ENCODE measurements at regions not wholly inside any gene's neighbourhood (a gene's known extent, or its start where the extent isn't known, plus 50 kb on each side); places are given as distances from the start of the nearest gene placed in this dataset.

DNA sequence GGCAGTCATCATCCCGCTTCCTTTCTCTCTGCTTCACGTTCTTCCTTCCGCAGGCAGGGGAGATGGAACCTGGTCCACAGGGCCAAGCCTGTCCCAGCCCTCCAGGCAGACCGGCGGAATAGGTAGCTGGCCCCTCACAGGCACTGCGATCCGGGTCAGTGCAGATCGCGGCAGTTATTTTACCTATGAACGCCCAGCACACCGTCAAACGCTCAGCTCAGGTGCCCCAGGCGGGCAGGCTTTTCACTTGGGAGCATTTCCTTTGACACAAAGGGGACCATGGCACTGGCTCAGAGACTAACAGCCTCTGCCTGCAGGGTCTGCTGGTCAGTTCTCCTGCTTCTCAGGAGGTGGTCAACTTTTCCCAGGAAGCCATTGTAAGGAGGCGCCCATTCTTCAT is 97.0 kb upstream of the ZNF98 start:
- no peak overlapping the region for H3K9ac ChIP-seq
- H3K4me1 ChIP-seq (ENCODE audit: low read depth, poor library complexity, severe bottlenecking): no peaks in the 10 kb centered on the region
- H2AFZ ChIP-seq (ENCODE audit: low read depth): no peak overlapping the region
- no peak overlapping the region for H3K4me3 ChIP-seq (IDR thresholded peaks at IDR 0.05; ENCODE audit: insufficient read depth, low read depth, low read length)
- no peak overlapping the region for H3K27ac ChIP-seq
- TF ChIP-seq, protein P1, sequence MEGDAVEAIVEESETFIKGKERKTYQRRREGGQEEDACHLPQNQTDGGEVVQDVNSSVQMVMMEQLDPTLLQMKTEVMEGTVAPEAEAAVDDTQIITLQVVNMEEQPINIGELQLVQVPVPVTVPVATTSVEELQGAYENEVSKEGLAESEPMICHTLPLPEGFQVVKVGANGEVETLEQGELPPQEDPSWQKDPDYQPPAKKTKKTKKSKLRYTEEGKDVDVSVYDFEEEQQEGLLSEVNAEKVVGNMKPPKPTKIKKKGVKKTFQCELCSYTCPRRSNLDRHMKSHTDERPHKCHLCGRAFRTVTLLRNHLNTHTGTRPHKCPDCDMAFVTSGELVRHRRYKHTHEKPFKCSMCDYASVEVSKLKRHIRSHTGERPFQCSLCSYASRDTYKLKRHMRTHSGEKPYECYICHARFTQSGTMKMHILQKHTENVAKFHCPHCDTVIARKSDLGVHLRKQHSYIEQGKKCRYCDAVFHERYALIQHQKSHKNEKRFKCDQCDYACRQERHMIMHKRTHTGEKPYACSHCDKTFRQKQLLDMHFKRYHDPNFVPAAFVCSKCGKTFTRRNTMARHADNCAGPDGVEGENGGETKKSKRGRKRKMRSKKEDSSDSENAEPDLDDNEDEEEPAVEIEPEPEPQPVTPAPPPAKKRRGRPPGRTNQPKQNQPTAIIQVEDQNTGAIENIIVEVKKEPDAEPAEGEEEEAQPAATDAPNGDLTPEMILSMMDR (conservative IDR thresholded peaks at IDR 0.05; ENCODE audit: low read depth, low read length): no peak
- H3K36me3 ChIP-seq (ENCODE audit: insufficient read depth): no peaks in the 10 kb centered on the region
- no peak overlapping the region for H3K4me2 ChIP-seq
- H3K27me3 ChIP-seq (ENCODE audit: insufficient read depth, low read depth): no peaks in the 10 kb centered on the region
- H4K20me1 ChIP-seq (ENCODE audit: insufficient read depth): no peaks in the 10 kb centered on the region
- no peaks in the 10 kb centered on the region for H3K79me2 ChIP-seq (ENCODE audit: insufficient read depth, low read depth)

DNA sequence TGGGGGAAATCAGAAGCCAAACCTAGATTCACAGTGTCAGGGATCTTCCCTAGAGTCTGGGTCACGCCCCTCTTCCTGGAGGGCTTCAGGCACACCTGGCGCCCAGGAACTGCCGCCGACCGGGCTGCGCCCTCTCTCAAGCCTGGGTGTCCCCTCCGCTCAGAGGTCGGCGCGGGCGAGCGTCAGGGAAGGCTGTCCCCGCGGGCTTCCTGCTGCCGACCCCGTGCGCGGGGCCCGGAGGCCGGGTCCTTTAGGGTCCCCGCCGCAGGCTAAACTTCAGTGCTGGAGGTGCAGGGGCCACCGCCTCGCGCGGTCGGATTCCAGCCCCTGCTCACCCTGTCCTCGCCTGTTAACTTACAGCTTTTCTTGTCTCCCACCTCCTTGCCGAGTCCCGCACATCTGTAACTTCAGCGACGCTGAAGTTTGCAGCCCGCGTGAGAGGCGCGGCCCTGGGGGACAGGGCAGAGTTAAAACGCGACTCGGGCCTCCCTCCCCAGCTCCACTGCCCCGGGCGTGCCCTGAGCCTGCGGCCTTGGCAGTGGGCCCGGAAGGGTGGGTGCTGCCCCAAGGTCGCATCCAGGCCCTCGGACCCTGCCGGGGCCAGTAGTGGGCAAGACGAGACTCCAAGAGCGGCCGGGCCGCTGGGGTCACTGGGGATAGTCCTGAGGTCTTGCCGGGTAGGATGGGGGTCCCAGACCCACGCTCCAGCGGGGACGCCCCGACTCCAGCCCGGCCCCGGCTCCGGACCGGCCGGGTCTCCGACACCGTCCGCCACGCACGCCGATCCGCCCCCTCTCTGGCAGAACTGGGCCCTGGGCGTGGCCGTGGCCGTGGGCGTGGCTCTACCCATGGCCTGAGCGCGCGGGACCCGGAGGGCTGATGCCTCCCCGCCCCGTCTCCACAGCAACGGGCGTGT is 95.6 kb upstream of the ZNF98 start:
- no peak overlapping the region for H3K4me2 ChIP-seq
- no peaks in the 10 kb centered on the region for H3K79me2 ChIP-seq (ENCODE audit: insufficient read depth, low read depth)
- no peaks in the 10 kb centered on the region for H3K27me3 ChIP-seq (ENCODE audit: insufficient read depth, low read depth)
- H3K27ac ChIP-seq: no peak overlapping the region
- TF ChIP-seq, protein P1 (conservative IDR thresholded peaks at IDR 0.05; ENCODE audit: low read depth, low read length): no peak
- H3K36me3 ChIP-seq (ENCODE audit: insufficient read depth): no peaks in the 10 kb centered on the region
- H3K9ac ChIP-seq: no peak overlapping the region
- H4K20me1 ChIP-seq (ENCODE audit: insufficient read depth): no peaks in the 10 kb centered on the region
- no peak overlapping the region for H2AFZ ChIP-seq (ENCODE audit: low read depth)
- H3K4me3 ChIP-seq (IDR thresholded peaks at IDR 0.05; ENCODE audit: insufficient read depth, low read depth, low read length): no peak overlapping the region
- H3K4me1 ChIP-seq (ENCODE audit: low read depth, poor library complexity, severe bottlenecking): no peaks in the 10 kb centered on the region

DNA sequence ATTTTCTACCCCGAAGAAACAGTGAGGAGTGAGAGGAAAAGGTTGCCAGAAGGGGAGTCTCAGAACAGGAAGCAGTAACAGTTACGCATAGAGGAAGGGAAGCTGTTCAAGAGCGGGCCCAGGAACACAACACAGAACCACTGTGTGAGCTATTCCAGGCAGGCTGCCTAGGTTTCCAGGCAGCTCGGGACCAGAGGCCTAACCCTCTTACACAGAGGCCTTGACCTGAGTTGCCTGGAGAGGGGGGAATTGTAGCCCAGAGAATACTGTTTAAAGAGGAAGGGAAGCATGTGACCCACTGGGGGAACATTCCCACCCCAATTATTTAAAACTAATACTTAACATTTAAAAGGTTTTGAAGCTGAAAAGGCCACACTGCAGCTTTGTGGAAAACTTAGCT is 93.3 kb upstream of the ZNF98 start:
- H3K4me1 ChIP-seq (ENCODE audit: low read depth, poor library complexity, severe bottlenecking): no peaks in the 10 kb centered on the region
- TF ChIP-seq, protein P1 (conservative IDR thresholded peaks at IDR 0.05; ENCODE audit: low read depth, low read length): no peak

DNA sequence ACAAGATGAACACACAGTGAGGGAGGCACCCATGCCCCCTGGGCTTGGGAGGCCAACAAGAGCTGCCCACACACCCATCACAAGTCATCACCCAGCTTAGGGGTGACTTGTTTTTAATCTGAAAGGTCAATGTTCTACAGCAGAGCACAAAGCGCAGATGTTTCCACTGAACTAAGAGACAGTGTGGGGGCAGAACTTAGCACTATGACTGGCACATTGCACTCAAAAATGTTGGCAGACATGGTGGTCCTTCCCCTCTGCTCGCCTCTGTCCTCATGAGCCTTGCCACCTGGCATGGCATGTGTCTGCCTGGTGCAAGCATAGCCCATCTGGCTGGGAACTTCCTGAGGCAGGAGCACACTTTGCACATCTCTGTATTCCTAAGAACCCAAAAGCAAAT is 81.4 kb upstream of the ZNF98 start:
- Histone ChIP-seq H4K20me1 (ENCODE audit: insufficient read depth) (no peaks in the 10 kb centered on the region), H3K4me2 (no peak overlapping the region), H3K4me1 (ENCODE audit: low read depth, poor library complexity, severe bottlenecking) (no peaks in the 10 kb centered on the region), H3K79me2 (ENCODE audit: insufficient read depth, low read depth) (no peaks in the 10 kb centered on the region), H3K36me3 (ENCODE audit: insufficient read depth) (no peaks in the 10 kb centered on the region), H2AFZ (ENCODE audit: low read depth) (no peak overlapping the region), H3K27ac (no peak overlapping the region), H3K9ac (no peak overlapping the region), H3K27me3 (ENCODE audit: insufficient read depth, low read depth) (no peaks in the 10 kb centered on the region), H3K4me3 (IDR thresholded peaks at IDR 0.05; ENCODE audit: insufficient read depth, low read depth, low read length) (no peak overlapping the region)
- TF ChIP-seq, protein P1 (conservative IDR thresholded peaks at IDR 0.05; ENCODE audit: low read depth, low read length): no peak

More for the DNA sequence above, 93.3 kb upstream of the ZNF98 start:
- H3K79me2 ChIP-seq (ENCODE audit: insufficient read depth, low read depth): no peaks in the 10 kb centered on the region
- no peaks in the 10 kb centered on the region for H3K36me3 ChIP-seq (ENCODE audit: insufficient read depth)
- no peak overlapping the region for H2AFZ ChIP-seq (ENCODE audit: low read depth)
- H3K4me3 ChIP-seq (IDR thresholded peaks at IDR 0.05; ENCODE audit: insufficient read depth, low read depth, low read length): no peak overlapping the region
- H3K27me3 ChIP-seq (ENCODE audit: insufficient read depth, low read depth): no peaks in the 10 kb centered on the region
- H4K20me1 ChIP-seq (ENCODE audit: insufficient read depth): no peaks in the 10 kb centered on the region
- no peak overlapping the region for H3K9ac ChIP-seq
- H3K4me2 ChIP-seq: no peak overlapping the region
- H3K27ac ChIP-seq: no peak overlapping the region

Measured in KMS-11 (cell line).